Liver (tissue), 8 donors: ENCODE measurements at regions not wholly inside any gene's neighbourhood (a gene's known extent, or its start where the extent isn't known, plus 50 kb on each side); places are given as distances from the start of the nearest gene placed in this dataset.

ENCODE experiments used
- DNase-seq: peaks from one replicate; pipeline ENCODE4 v3.0.0-alpha.2; 2017; ENCODE audit warnings: low spot score
- H3K27ac ChIP-seq, 2 donors: one replicate each; pipeline ENCODE4 v1.7.0; 2013; ENCODE audit warnings: inconsistent platforms in 2 of 2, low read length in 2 of 2, control low read depth in 1 of 2, low read depth in 1 of 2, mild to moderate bottlenecking in 1 of 2
- H3K27me3 ChIP-seq, 4 donors: one replicate each; pipeline versions ENCODE4 v1.6.1 to v1.7.0; 2013; ENCODE audit warnings: low read length in 3 of 4, inconsistent platforms in 1 of 4, mild to moderate bottlenecking in 1 of 4, moderate library complexity in 1 of 4; ENCODE audit not compliant: control insufficient read depth in 4 of 4, insufficient read depth in 4 of 4
- H3K36me3 ChIP-seq, 4 donors: one replicate each; pipeline versions ENCODE4 v1.6.1 to v1.7.0; 2013; ENCODE audit warnings: low read length in 3 of 4, mild to moderate bottlenecking in 3 of 4, low read depth in 1 of 4, moderate library complexity in 1 of 4; ENCODE audit not compliant: control insufficient read depth in 4 of 4, insufficient read depth in 3 of 4
- H3K4me1 ChIP-seq, 4 donors: one replicate each; pipeline versions ENCODE4 v1.6.1 to v1.7.0; 2013; ENCODE audit warnings: low read length in 3 of 4, mild to moderate bottlenecking in 3 of 4, moderate library complexity in 1 of 4; ENCODE audit not compliant: control insufficient read depth in 4 of 4, insufficient read depth in 4 of 4
- H3K4me3 ChIP-seq, 3 donors: one replicate each; pipeline versions ENCODE4 v1.6.1 to v1.7.0; 2013; ENCODE audit warnings: low read length in 3 of 3, control low read depth in 1 of 3, low read depth in 1 of 3, mild to moderate bottlenecking in 1 of 3
- H3K9ac ChIP-seq, 2 donors: one replicate each; pipeline ENCODE4 v1.7.0; 2013; ENCODE audit warnings: low read length in 2 of 2, mild to moderate bottlenecking in 2 of 2, moderate library complexity in 2 of 2, control low read depth in 1 of 2, low read depth in 1 of 2
- H3K9me3 ChIP-seq, 4 donors: one replicate each; pipeline versions ENCODE4 v1.6.1 to v1.7.0; 2013; ENCODE audit warnings: low read length in 3 of 4; ENCODE audit not compliant: control insufficient read depth in 4 of 4
- ATF3 ChIP-seq: IDR thresholded peaks from 2 replicates; pipeline ENCODE4 v1.6.1; 2016; ENCODE audit warnings: antibody characterized with exemption
- CTCF ChIP-seq: fragments of 150-350 bp; IDR thresholded peaks from 2 replicates; pipeline ENCODE4 v1.5.1; 2017; ENCODE audit warnings: improper control_type of control experiment, low read depth, low read length; ENCODE audit not compliant: missing input control
- EGR1 ChIP-seq, 2 donors: IDR thresholded peaks; 2 replicates each; pipeline ENCODE4 v1.6.1; 2016 to 2018; ENCODE audit warnings: antibody characterized with exemption in 2 of 2, low read depth in 2 of 2
- FOXA1 ChIP-seq: IDR thresholded peaks from 2 replicates; pipeline ENCODE4 v1.6.1; 2016; ENCODE audit warnings: antibody characterized with exemption
- FOXA2 ChIP-seq: IDR thresholded peaks from 2 replicates; pipeline ENCODE4 v1.6.1; 2016; ENCODE audit warnings: antibody characterized with exemption
- GABPA ChIP-seq, 2 donors: IDR thresholded peaks in 1 of 2; conservative IDR thresholded peaks in 1 of 2; 2 replicates each; pipeline ENCODE4 v1.6.1; 2016; ENCODE audit warnings: antibody characterized with exemption in 2 of 2, mild to moderate bottlenecking in 1 of 2, moderate library complexity in 1 of 2
- HNF4A ChIP-seq, 2 donors: conservative IDR thresholded peaks; 2 replicates each; pipeline ENCODE4 v1.6.1; 2016; ENCODE audit warnings: antibody characterized with exemption in 2 of 2, mild to moderate bottlenecking in 2 of 2
- HNF4G ChIP-seq: IDR thresholded peaks from 2 replicates; pipeline ENCODE4 v1.6.1; 2016; ENCODE audit warnings: antibody characterized with exemption
- JUND ChIP-seq, 2 donors: IDR thresholded peaks; 2 replicates each; pipeline ENCODE4 v1.6.1; 2016; ENCODE audit warnings: antibody characterized with exemption in 2 of 2
- MAX ChIP-seq: IDR thresholded peaks from 2 replicates; pipeline ENCODE4 v1.6.1; 2016; ENCODE audit warnings: antibody characterized with exemption
- NR2F2 ChIP-seq: IDR thresholded peaks from 2 replicates; pipeline ENCODE4 v1.6.1; 2016; ENCODE audit warnings: antibody characterized with exemption
- RAD21 ChIP-seq, 2 donors: IDR thresholded peaks; 2 replicates each; pipeline ENCODE4 v1.6.1; 2016; ENCODE audit warnings: antibody characterized with exemption in 2 of 2, mild to moderate bottlenecking in 2 of 2
- REST ChIP-seq: IDR thresholded peaks from 2 replicates; pipeline ENCODE4 v1.6.1; 2016; ENCODE audit warnings: antibody characterized with exemption, mild to moderate bottlenecking
- RXRA ChIP-seq, 2 donors: IDR thresholded peaks; 2 replicates each; pipeline ENCODE4 v1.6.1; 2017 to 2018; ENCODE audit warnings: antibody characterized with exemption in 2 of 2, mild to moderate bottlenecking in 1 of 2
- SP1 ChIP-seq: IDR thresholded peaks from 2 replicates; pipeline ENCODE4 v1.6.1; 2018; ENCODE audit warnings: antibody characterized with exemption, mild to moderate bottlenecking
- TAF1 ChIP-seq: conservative IDR thresholded peaks from 2 replicates; pipeline ENCODE4 v1.6.1; 2016; ENCODE audit warnings: antibody characterized with exemption, mild to moderate bottlenecking
- YY1 ChIP-seq: IDR thresholded peaks from 2 replicates; pipeline ENCODE4 v1.6.1; 2016; ENCODE audit warnings: antibody characterized with exemption, mild to moderate bottlenecking
- ZBTB33 ChIP-seq: IDR thresholded peaks from 2 replicates; pipeline ENCODE4 v1.6.1; 2016; ENCODE audit warnings: antibody characterized with exemption
- WGBS: extraction: QIAGEN DNeasy Blood & Tissue Kit; methylation state at CpG from one replicate; pipeline ENCODE4 v1.1.7; 2013; 5-methylcytosine and 5-hydroxymethylcytosine counted together
- donor health status: healthy.
- donor health status: healthy.
- donor health status: healthy.
- donor health status: healthy.
- donor health status: healthy.

- no peak for TF ChIP-seq FOXA1
These were observed 90.6 kb upstream of the RALGAPA2 start (continued) for GRCh38 chr20:20803011-20803410.

- Histone ChIP-seq H3K9me3 (no peaks in the 10 kb centered on the region), H3K9ac (no peak overlapping the region), H3K27me3 (no peaks in the 10 kb centered on the region), H3K36me3 (no peaks in the 10 kb centered on the region), H3K4me3 (no peak overlapping the region), H3K27ac (no peak overlapping the region), H3K4me1 (no peaks in the 10 kb centered on the region)
- WGBS = 87% methylated on average over 3 of the region's 3 CpGs
- no peak for TF ChIP-seq HNF4G
- no peak for TF ChIP-seq NR2F2
- no peak for TF ChIP-seq ATF3
- TF ChIP-seq HNF4A (conservative IDR thresholded peaks at IDR 0.05) = no peak
- TF ChIP-seq MAX = no peak
- no peak for TF ChIP-seq FOXA2
- no peak for TF ChIP-seq SP1
- no peak for TF ChIP-seq RAD21 (IDR thresholded peaks at IDR 0.05)
- TF ChIP-seq FOXA1 = no peak
- TF ChIP-seq YY1 = no peak
- TF ChIP-seq ZBTB33 = no peak
- no peak for TF ChIP-seq REST
- TF ChIP-seq EGR1 (IDR thresholded peaks at IDR 0.05; ENCODE audit: low read depth in 2 of 2) = no peak
- DNase-seq = no peak
These were observed 89.9 kb upstream of the RALGAPA2 start for GRCh38 chr20:20802328-20802727.

GRCh38 chr20:20799716-20800312, 87.4 kb upstream of the RALGAPA2 start:
- DNase-seq = no peak
- Histone ChIP-seq H3K4me1 (peaks cover 0 to 5% (median 1%) of the 10 kb centered on the region in 4 donors), H3K4me3 (no peak overlapping the region), H3K9ac (no peak overlapping the region), H3K36me3 (no peaks in the 10 kb centered on the region), H3K9me3 (no peaks in the 10 kb centered on the region), H3K27me3 (no peaks in the 10 kb centered on the region), H3K27ac (no peak overlapping the region)
- 91% methylated on average over 6 of the region's 6 CpGs for WGBS
- TF ChIP-seq EGR1 (IDR thresholded peaks at IDR 0.05; ENCODE audit: low read depth in 2 of 2) = no peak
- no peak for TF ChIP-seq RAD21 (IDR thresholded peaks at IDR 0.05)
- no peak for TF ChIP-seq FOXA2
- TF ChIP-seq NR2F2 = no peak
- TF ChIP-seq FOXA1 = no peak
- no peak for TF ChIP-seq HNF4A (conservative IDR thresholded peaks at IDR 0.05)
- no peak for TF ChIP-seq JUND (IDR thresholded peaks at IDR 0.05)
- no peak for TF ChIP-seq TAF1
- TF ChIP-seq HNF4G = no peak
- TF ChIP-seq YY1 = no peak
- no peak for TF ChIP-seq MAX
- TF ChIP-seq SP1 = no peak
- no peak for TF ChIP-seq GABPA (IDR thresholded peaks at IDR 0.05 in 1 of 2, conservative IDR thresholded peaks at IDR 0.05 in 1 of 2)
- no peak for TF ChIP-seq RXRA (IDR thresholded peaks at IDR 0.05)
- no peak for TF ChIP-seq REST
- no peak for TF ChIP-seq CTCF
